Uterus (tissue), 3 donors: ENCODE measurements at regions not wholly inside any gene's neighbourhood (a gene's known extent, or its start where the extent isn't known, plus 50 kb on each side); places are given as distances from the start of the nearest gene placed in this dataset.

ENCODE experiments used
- DNase-seq, 2 donors: peaks; one replicate each; pipeline ENCODE4 v3.0.0-alpha.2; 2019 to 2020
- H3K27ac ChIP-seq, 2 donors: fragments of 200-600 bp; sonication (generic); 1 replicate in 1 of 2; 2 replicates in 1 of 2; pipeline ENCODE4 v1.5.1; 2016 to 2018
- H3K27me3 ChIP-seq, 2 donors: fragments of 200-600 bp; sonication (generic); one replicate each; pipeline ENCODE4 v1.5.1; 2018 to 2019; ENCODE audit warnings: control low read depth in 1 of 2
- H3K36me3 ChIP-seq, 2 donors: fragments of 200-600 bp; sonication (generic); one replicate each; pipeline ENCODE4 v1.5.1; 2019; ENCODE audit warnings: control low read depth in 1 of 2
- H3K4me1 ChIP-seq, 2 donors: fragments of 200-600 bp; sonication (generic); one replicate each; pipeline ENCODE4 v1.5.1; 2018 to 2019; ENCODE audit warnings: control low read depth in 1 of 2
- H3K4me3 ChIP-seq, 2 donors: fragments of 200-600 bp; sonication (generic); 1 replicate in 1 of 2; 2 replicates in 1 of 2; pipeline ENCODE4 v1.5.1; 2018 to 2019; ENCODE audit warnings: mild to moderate bottlenecking in 1 of 2
- H3K9me3 ChIP-seq, 2 donors: fragments of 200-600 bp; sonication (generic); one replicate each; pipeline ENCODE4 v1.5.1; 2019; ENCODE audit warnings: control low read depth in 1 of 2
- CTCF ChIP-seq, 4 experiments: fragments of 200-600 bp in 2 of 4; fragments of 450-650 bp in 2 of 4; sonication (generic) in 2 of 4; IDR thresholded peaks; one replicate each; pipeline ENCODE4 v1.5.1; 2016 to 2019; ENCODE audit warnings: antibody characterized with exemption in 4 of 4, mild to moderate bottlenecking in 2 of 4, moderate library complexity in 1 of 4
- POLR2A ChIP-seq, 2 donors: fragments of 450-650 bp; IDR thresholded peaks; one replicate each; pipeline ENCODE4 v1.6.1; 2016; ENCODE audit warnings: antibody characterized with exemption in 2 of 2, mild to moderate bottlenecking in 1 of 2, moderate library complexity in 1 of 2
- intact Hi-C: fragments of 100-400 bp; cut with DNase I; formaldehyde crosslinking; loops from one replicate; pipeline ENCODE4 v1.15.1; 2023; ENCODE audit warnings: low total_unique reads
- donor health status: DM: yes; HTN: yes; CAD: no.

- TF ChIP-seq CTCF (IDR thresholded peaks at IDR 0.05) (no peak), POLR2A (IDR thresholded peaks at IDR 0.05) (no peak)
- Histone ChIP-seq H3K27ac (no peak overlapping the region), H3K4me3 (no peak overlapping the region), H3K4me1 (no peaks in the 10 kb centered on the region), H3K9me3 (no peaks in the 10 kb centered on the region), H3K27me3 (no peaks in the 10 kb centered on the region), H3K36me3 (no peaks in the 10 kb centered on the region)
- intact Hi-C loops = no loop called here
- no peak for DNase-seq
Observed at GRCh38 chr4:61027939-61028338, 172.2 kb upstream of the ADGRL3 start.

GRCh38 chr4:61036071-61036684 is 163.9 kb upstream of the ADGRL3 start:
- no peaks in the 10 kb centered on the region for H3K4me1 ChIP-seq
- no peak overlapping the region for H3K4me3 ChIP-seq
- no peaks in the 10 kb centered on the region for H3K36me3 ChIP-seq
- no peak for DNase-seq
- TF ChIP-seq CTCF (IDR thresholded peaks at IDR 0.05) = no peak
- no peak for TF ChIP-seq POLR2A (IDR thresholded peaks at IDR 0.05)
- H3K27me3 ChIP-seq = no peaks in the 10 kb centered on the region
- H3K9me3 ChIP-seq = no peaks in the 10 kb centered on the region
- H3K27ac ChIP-seq = no peak overlapping the region
- intact Hi-C loops = no loop called here

- H3K27me3 ChIP-seq = no peaks in the 10 kb centered on the region
- no peak for DNase-seq
- no peak overlapping the region for H3K4me3 ChIP-seq
- no peaks in the 10 kb centered on the region for H3K9me3 ChIP-seq
- TF ChIP-seq CTCF (IDR thresholded peaks at IDR 0.05) = no peak
- TF ChIP-seq POLR2A (IDR thresholded peaks at IDR 0.05) = no peak
- no peaks in the 10 kb centered on the region for H3K36me3 ChIP-seq
- H3K27ac ChIP-seq = no peak overlapping the region
- no peaks in the 10 kb centered on the region for H3K4me1 ChIP-seq
- intact Hi-C loops = no loop called here
Observed at GRCh38 chr4:61041527-61041926, 158.6 kb upstream of the ADGRL3 start.

- Histone ChIP-seq H3K4me1 (no peaks in the 10 kb centered on the region), H3K36me3 (no peaks in the 10 kb centered on the region), H3K4me3 (no peak overlapping the region), H3K9me3 (no peaks in the 10 kb centered on the region), H3K27ac (no peak overlapping the region), H3K27me3 (no peaks in the 10 kb centered on the region)
- TF ChIP-seq POLR2A (IDR thresholded peaks at IDR 0.05) (no peak), CTCF (IDR thresholded peaks at IDR 0.05) (no peak)
- no peak for DNase-seq
- intact Hi-C loops = no loop called here
Observed at GRCh38 chr4:61044837-61045236, 155.3 kb upstream of the ADGRL3 start.

- Histone ChIP-seq H3K36me3 (no peaks in the 10 kb centered on the region), H3K4me3 (no peak overlapping the region), H3K27me3 (no peaks in the 10 kb centered on the region), H3K27ac (no peak overlapping the region), H3K9me3 (no peaks in the 10 kb centered on the region), H3K4me1 (no peaks in the 10 kb centered on the region)
- DNase-seq = no peak
- intact Hi-C loops = no loop called here
- no peak for TF ChIP-seq CTCF (IDR thresholded peaks at IDR 0.05)
- no peak for TF ChIP-seq POLR2A (IDR thresholded peaks at IDR 0.05)
Observed at GRCh38 chr4:61049018-61049417, 151.1 kb upstream of the ADGRL3 start.
